OCI-LY1 (cell line): ENCODE measurements at regions not wholly inside any gene's neighbourhood (a gene's known extent, or its start where the extent isn't known, plus 50 kb on each side); places are given as distances from the start of the nearest gene placed in this dataset.

Experiments used
- H2AFZ ChIP-seq: fragments of 200-600 bp; sonication (generic), shearing (Covaris generic); 2 replicates; pipeline ENCODE4 v1.6.0; 2014; ENCODE audit warnings: antibody characterized with exemption, mild to moderate bottlenecking, low read length
- H3F3A ChIP-seq: fragments of 200-600 bp; sonication (generic), shearing (Covaris generic); 2 replicates; pipeline ENCODE4 v1.6.0; 2014; ENCODE audit warnings: mild to moderate bottlenecking, antibody characterized with exemption, low read length, moderate library complexity; ENCODE audit not compliant: insufficient read depth
- H3K27ac ChIP-seq: fragments of 200-600 bp; sonication (generic); 2 replicates; pipeline ENCODE4 v1.5.1; 2014; ENCODE audit warnings: low read length, mixed run types, mild to moderate bottlenecking, low read depth; ENCODE audit not compliant: poor library complexity, severe bottlenecking
- H3K27me3 ChIP-seq: fragments of 200-600 bp; sonication (generic); 2 replicates; pipeline ENCODE4 v1.6.0; 2014; ENCODE audit warnings: antibody characterized with exemption, mild to moderate bottlenecking, low read length, moderate library complexity; ENCODE audit not compliant: insufficient read depth
- H3K36me3 ChIP-seq: fragments of 200-600 bp; sonication (generic); 2 replicates; pipeline ENCODE4 v1.6.1; 2014; ENCODE audit warnings: mild to moderate bottlenecking, antibody characterized with exemption, low read length, moderate library complexity, mixed read lengths; ENCODE audit not compliant: insufficient read depth
- H3K4me1 ChIP-seq: fragments of 200-600 bp; sonication (generic); 2 replicates; pipeline ENCODE4 v1.5.1; 2014; ENCODE audit warnings: mild to moderate bottlenecking, low read length, moderate library complexity; ENCODE audit not compliant: insufficient read depth, severe bottlenecking
- H3K4me2 ChIP-seq: fragments of 200-600 bp; sonication (generic), shearing (Covaris generic); 2 replicates; pipeline ENCODE4 v1.6.1; 2014; ENCODE audit warnings: low read length
- H3K4me3 ChIP-seq: fragments of 200-600 bp; sonication (generic); 2 replicates; pipeline ENCODE4 v1.5.1; 2014; ENCODE audit warnings: low read length, low read depth, mild to moderate bottlenecking, mixed read lengths; ENCODE audit not compliant: poor library complexity, severe bottlenecking
- H3K79me2 ChIP-seq: fragments of 200-600 bp; shearing (Covaris generic); 2 replicates; pipeline ENCODE4 v1.6.1; 2016; ENCODE audit warnings: mixed run types, low read length, mixed read lengths; ENCODE audit not compliant: insufficient read depth
- H3K9ac ChIP-seq: fragments of 200-600 bp; sonication (generic), shearing (Covaris generic); 2 replicates; pipeline ENCODE4 v1.6.1; 2014; ENCODE audit warnings: mild to moderate bottlenecking, low read length, mixed read lengths
- H3K9me2 ChIP-seq: fragments of 200-600 bp; sonication (generic), shearing (Covaris generic); 2 replicates; pipeline ENCODE4 v1.6.1; 2014; ENCODE audit warnings: low read depth, mild to moderate bottlenecking, low read length, mixed read lengths
- H3K9me3 ChIP-seq: fragments of 200-600 bp; shearing (Covaris generic); 2 replicates; pipeline ENCODE4 v1.6.1; 2014; ENCODE audit warnings: low read length, mixed read lengths
- H4K20me1 ChIP-seq: fragments of 200-600 bp; sonication (generic), shearing (Covaris generic); 2 replicates; pipeline ENCODE4 v1.6.0; 2016; ENCODE audit warnings: mild to moderate bottlenecking, low read length; ENCODE audit not compliant: insufficient read depth
- EZH2 ChIP-seq: fragments of 200-600 bp; sonication (generic), shearing (Covaris generic); IDR thresholded peaks from 2 replicates; pipeline ENCODE4 v1.8.0; 2017; ENCODE audit warnings: borderline replicate concordance, mixed run types, mild to moderate bottlenecking, antibody characterized with exemption, low read length, moderate library complexity, mixed read lengths
- TF ChIP-seq, protein P1 (sequence below): fragments of 200-600 bp; sonication (generic), shearing (Covaris generic); IDR thresholded peaks from 2 replicates; pipeline ENCODE4 v1.5.1; 2017; ENCODE audit warnings: mild to moderate bottlenecking, antibody characterized with exemption, low read length, moderate library complexity, mixed read lengths

DNA sequence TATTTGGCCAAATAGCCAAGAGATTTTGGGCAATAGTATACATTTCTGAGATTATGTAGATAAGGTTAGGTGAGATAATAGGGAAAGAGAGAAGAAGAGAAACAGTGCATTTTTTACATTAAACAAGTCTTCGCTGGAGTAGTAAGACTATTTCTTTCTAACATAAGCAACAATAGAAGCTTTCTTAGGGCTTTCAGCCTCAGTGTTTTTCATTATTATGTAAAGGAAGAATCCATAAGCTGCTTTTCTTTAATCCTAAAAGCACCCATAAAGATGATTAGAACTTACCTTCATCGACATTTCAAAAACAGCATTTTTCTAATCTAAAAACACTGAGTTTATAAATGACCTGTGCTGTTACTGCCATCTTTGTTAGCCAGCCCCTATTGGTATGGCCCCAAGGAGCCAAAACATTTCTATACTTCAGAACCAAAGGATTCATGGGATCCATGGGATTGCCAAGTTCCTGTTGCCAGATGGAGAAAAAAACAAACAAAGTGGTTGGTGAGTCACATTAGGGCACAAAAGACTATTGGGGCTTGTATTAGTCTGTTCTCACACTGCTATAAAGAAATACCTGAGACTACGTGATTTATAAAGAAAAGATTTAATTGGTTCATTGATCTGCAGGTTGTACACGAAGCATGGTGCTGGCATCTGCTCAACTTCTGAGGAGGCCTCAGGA is 88.2 kb downstream of the SCG2 start:
- no peak for TF ChIP-seq EZH2
- TF ChIP-seq, protein P1, sequence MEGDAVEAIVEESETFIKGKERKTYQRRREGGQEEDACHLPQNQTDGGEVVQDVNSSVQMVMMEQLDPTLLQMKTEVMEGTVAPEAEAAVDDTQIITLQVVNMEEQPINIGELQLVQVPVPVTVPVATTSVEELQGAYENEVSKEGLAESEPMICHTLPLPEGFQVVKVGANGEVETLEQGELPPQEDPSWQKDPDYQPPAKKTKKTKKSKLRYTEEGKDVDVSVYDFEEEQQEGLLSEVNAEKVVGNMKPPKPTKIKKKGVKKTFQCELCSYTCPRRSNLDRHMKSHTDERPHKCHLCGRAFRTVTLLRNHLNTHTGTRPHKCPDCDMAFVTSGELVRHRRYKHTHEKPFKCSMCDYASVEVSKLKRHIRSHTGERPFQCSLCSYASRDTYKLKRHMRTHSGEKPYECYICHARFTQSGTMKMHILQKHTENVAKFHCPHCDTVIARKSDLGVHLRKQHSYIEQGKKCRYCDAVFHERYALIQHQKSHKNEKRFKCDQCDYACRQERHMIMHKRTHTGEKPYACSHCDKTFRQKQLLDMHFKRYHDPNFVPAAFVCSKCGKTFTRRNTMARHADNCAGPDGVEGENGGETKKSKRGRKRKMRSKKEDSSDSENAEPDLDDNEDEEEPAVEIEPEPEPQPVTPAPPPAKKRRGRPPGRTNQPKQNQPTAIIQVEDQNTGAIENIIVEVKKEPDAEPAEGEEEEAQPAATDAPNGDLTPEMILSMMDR, result no peak
- no peak overlapping the region for H2AFZ ChIP-seq

DNA sequence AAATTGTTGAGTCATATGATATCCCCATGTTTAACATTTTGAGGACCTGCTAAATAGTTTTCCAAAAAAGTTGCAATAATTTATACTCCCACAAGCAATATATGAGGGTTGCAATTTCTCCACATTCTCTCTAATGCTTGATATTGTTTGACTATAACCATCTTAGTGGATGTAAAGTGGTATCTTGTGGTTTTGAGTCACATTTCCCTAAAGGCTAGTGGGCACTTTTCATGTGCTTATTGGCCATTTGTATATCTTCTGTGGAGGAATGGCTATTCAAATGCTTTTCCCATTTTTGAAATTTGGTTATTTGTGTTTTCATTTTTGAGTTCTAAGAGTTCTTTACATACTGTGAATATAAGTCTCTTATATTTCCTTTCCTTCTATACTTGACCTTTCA is 82.7 kb downstream of the SCG2 start:
- no peaks in the 10 kb centered on the region for H3F3A ChIP-seq
- H4K20me1 ChIP-seq, result no peaks in the 10 kb centered on the region
- no peak overlapping the region for H3K4me3 ChIP-seq
- no peak overlapping the region for H3K27ac ChIP-seq
- H3K36me3 ChIP-seq, result no peaks in the 10 kb centered on the region
- H2AFZ ChIP-seq, result no peak overlapping the region
- H3K9ac ChIP-seq, result no peak overlapping the region
- H3K9me3 ChIP-seq, result no peaks in the 10 kb centered on the region
- H3K79me2 ChIP-seq, result no peaks in the 10 kb centered on the region
- H3K4me2 ChIP-seq, result no peak overlapping the region
- H3K27me3 ChIP-seq, result no peaks in the 10 kb centered on the region
- TF ChIP-seq, protein P1, result no peak
- TF ChIP-seq EZH2, result no peak
- no peaks in the 10 kb centered on the region for H3K4me1 ChIP-seq
- H3K9me2 ChIP-seq, result no peaks in the 10 kb centered on the region

More for the DNA sequence above, 88.2 kb downstream of the SCG2 start:
- Histone ChIP-seq H3K9me2 (no peaks in the 10 kb centered on the region), H3K36me3 (no peaks in the 10 kb centered on the region), H3K27me3 (no peaks in the 10 kb centered on the region), H3K4me3 (no peak overlapping the region), H3F3A (no peaks in the 10 kb centered on the region), H3K79me2 (no peaks in the 10 kb centered on the region), H4K20me1 (no peaks in the 10 kb centered on the region), H3K9me3 (no peaks in the 10 kb centered on the region), H3K4me2 (no peak overlapping the region), H3K27ac (no peak overlapping the region), H3K9ac (no peak overlapping the region), H3K4me1 (no peaks in the 10 kb centered on the region)

DNA sequence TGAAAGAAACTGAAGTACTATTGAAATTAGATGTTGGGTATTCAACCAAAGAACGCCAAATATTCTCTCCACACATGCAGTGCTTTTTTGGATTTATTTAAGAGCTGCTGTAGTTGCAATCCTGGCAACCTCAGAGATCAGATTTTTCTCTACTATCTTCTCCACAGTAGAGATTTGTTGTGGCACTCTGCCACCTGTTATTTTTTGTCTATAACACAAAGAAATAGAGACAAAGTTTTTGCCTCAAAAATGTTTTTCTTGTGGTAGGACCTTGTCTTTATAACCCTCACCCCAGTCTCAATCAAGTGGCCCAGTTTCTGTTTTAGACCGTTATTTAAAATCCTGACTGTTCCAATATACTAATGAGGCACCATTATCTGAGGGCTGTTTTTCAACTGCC is 79.4 kb downstream of the SCG2 start:
- TF ChIP-seq, protein P1, result no peak
- TF ChIP-seq EZH2, result no peak
- Histone ChIP-seq H4K20me1 (no peaks in the 10 kb centered on the region), H3K79me2 (no peaks in the 10 kb centered on the region), H2AFZ (no peak overlapping the region), H3K4me3 (no peak overlapping the region), H3K9me3 (no peaks in the 10 kb centered on the region), H3K4me1 (no peaks in the 10 kb centered on the region), H3K4me2 (no peak overlapping the region), H3K9me2 (no peaks in the 10 kb centered on the region), H3K27me3 (no peaks in the 10 kb centered on the region), H3F3A (no peaks in the 10 kb centered on the region), H3K9ac (no peak overlapping the region), H3K36me3 (no peaks in the 10 kb centered on the region), H3K27ac (no peak overlapping the region)
